ENCODE measurements at regions not wholly inside any gene's neighbourhood (a gene's known extent, or its start where the extent isn't known, plus 50 kb on each side); places are given as distances from the start of the nearest gene placed in this dataset.
A peak's percentile ranks its signal among the peaks of the same experiment; 100 is the strongest.

DNA sequence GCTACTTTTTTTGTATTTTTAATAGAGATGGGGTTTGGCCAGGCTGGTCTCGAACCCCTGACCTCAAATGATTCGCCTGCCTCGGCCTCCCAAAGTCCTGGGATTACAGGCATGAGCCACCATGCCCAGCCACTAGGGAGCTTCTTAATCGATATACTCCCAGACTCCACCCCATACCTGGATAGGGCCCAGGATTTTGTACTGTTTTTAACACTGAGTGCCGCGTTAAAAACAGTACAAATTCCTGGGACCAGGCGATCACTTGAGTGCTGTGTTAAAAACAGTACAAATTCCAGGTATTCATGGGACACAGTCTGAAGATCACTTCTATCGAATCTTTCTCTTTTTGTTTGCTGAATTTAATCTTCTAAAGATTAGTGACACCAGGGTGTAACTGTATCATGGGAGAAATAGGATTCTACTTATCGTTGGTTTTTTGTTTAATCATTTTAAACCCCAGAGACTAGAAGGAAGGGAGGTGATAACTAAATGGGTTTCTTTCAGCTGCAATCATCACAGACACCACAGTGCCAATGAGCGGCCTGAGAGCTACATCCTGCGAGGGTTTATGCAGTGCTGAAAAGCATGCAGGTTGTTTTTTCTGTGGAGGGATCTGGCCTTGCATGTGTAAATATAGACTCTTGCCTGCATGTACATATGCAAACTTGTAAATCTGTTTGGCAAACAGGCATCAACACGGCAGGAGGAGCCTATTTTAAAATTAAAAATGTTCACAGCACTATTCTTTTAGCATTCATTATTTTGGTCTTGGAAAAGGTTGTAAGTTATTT lies 303.8 kb upstream of the WWC1 start:
- ChIA-PET CTCF (ENCODE audit: low intra/inter-chr PET ratio, low total read pairs) (no interaction called here), POLR2A (no interaction called here)
- TF ChIP-seq, protein P1, sequence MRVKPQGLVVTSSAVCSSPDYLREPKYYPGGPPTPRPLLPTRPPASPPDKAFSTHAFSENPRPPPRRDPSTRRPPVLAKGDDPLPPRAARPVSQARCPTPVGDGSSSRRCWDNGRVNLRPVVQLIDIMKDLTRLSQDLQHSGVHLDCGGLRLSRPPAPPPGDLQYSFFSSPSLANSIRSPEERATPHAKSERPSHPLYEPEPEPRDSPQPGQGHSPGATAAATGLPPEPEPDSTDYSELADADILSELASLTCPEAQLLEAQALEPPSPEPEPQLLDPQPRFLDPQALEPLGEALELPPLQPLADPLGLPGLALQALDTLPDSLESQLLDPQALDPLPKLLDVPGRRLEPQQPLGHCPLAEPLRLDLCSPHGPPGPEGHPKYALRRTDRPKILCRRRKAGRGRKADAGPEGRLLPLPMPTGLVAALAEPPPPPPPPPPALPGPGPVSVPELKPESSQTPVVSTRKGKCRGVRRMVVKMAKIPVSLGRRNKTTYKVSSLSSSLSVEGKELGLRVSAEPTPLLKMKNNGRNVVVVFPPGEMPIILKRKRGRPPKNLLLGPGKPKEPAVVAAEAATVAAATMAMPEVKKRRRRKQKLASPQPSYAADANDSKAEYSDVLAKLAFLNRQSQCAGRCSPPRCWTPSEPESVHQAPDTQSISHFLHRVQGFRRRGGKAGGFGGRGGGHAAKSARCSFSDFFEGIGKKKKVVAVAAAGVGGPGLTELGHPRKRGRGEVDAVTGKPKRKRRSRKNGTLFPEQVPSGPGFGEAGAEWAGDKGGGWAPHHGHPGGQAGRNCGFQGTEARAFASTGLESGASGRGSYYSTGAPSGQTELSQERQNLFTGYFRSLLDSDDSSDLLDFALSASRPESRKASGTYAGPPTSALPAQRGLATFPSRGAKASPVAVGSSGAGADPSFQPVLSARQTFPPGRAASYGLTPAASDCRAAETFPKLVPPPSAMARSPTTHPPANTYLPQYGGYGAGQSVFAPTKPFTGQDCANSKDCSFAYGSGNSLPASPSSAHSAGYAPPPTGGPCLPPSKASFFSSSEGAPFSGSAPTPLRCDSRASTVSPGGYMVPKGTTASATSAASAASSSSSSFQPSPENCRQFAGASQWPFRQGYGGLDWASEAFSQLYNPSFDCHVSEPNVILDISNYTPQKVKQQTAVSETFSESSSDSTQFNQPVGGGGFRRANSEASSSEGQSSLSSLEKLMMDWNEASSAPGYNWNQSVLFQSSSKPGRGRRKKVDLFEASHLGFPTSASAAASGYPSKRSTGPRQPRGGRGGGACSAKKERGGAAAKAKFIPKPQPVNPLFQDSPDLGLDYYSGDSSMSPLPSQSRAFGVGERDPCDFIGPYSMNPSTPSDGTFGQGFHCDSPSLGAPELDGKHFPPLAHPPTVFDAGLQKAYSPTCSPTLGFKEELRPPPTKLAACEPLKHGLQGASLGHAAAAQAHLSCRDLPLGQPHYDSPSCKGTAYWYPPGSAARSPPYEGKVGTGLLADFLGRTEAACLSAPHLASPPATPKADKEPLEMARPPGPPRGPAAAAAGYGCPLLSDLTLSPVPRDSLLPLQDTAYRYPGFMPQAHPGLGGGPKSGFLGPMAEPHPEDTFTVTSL (CRISPR knock-in tag; IDR thresholded peaks at IDR 0.05; ENCODE audit: borderline replicate concordance): no peak
- TF ChIP-seq NBN (conservative IDR thresholded peaks at IDR 0.05): no peak
- TF ChIP-seq, protein P2, sequence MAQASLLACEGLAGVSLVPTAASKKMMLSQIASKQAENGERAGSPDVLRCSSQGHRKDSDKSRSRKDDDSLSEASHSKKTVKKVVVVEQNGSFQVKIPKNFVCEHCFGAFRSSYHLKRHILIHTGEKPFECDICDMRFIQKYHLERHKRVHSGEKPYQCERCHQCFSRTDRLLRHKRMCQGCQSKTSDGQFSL (CRISPR knock-in tag; IDR thresholded peaks at IDR 0.05): no peak
- TF ChIP-seq ZNF567 (CRISPR knock-in tag; IDR thresholded peaks at IDR 0.05; ENCODE audit: borderline replicate concordance): no peak
- no peak for TF ChIP-seq AHR (CRISPR knock-in tag; IDR thresholded peaks at IDR 0.05)
- WGBS (ENCODE audit: low lambda C conversion rate): 17% methylated on average over 12 of the region's 12 CpGs
- H2AFZ ChIP-seq (ENCODE audit: low read length): no peak overlapping the region
- in situ Hi-C loops (cut with HindIII; ENCODE audit: extremely low pct_ligation_motif_present, low pct_unique_long_range_greater_than_20kb) (no loop called here), intact Hi-C loops (cut with micrococcal nuclease; ENCODE audit: unreplicated experiment) (no loop called here)
- H3K9ac ChIP-seq (ENCODE audit: insufficient read depth, low read depth, low read length): no peak overlapping the region
- H3K79me2 ChIP-seq (ENCODE audit: insufficient read depth, low read length): no peaks in the 10 kb centered on the region
- H3K9me3 ChIP-seq (ENCODE audit: low read length): no peaks in the 10 kb centered on the region
- DNase-seq (ENCODE audit: low spot score): no peak
- no peaks in the 10 kb centered on the region for H4K20me1 ChIP-seq (ENCODE audit: insufficient read depth, low read length)
- no peaks in the 10 kb centered on the region for H3K36me3 ChIP-seq (replicated peaks in 1 of 2; ENCODE audit: control insufficient read depth in 1 of 2, insufficient read depth in 2 of 2, low read length in 2 of 2)
- no TSS peak for BruUV-seq (replicated peaks)
- no peak overlapping the region for H3K4me2 ChIP-seq (ENCODE audit: low read depth, low read length)
- peak; percentile 72 for ATAC-seq
- no peak for FAIRE-seq
- 0 out of 5 replicates have a peak, but pooled peaks cover 0 to 5% of the 10 kb centered on the region in 2 experiments for H3K27me3 ChIP-seq (ENCODE audit: control insufficient read depth in 1 of 2, insufficient read depth in 2 of 2, low read length in 2 of 2)
- H3K4me3 ChIP-seq (replicated peaks in 1 of 3; ENCODE audit: insufficient read depth in 1 of 3, low read depth in 2 of 3, low read length in 3 of 3): no peak overlapping the region
- H3K27ac ChIP-seq (ENCODE audit: extremely low read length, insufficient read depth, low read length): no peak overlapping the region
- peaks cover 27% of the 10 kb centered on the region for H3K4me1 ChIP-seq (ENCODE audit: insufficient read depth, low read length)
